ENCODE measurements at regions not wholly inside any gene's neighbourhood (a gene's known extent, or its start where the extent isn't known, plus 50 kb on each side); places are given as distances from the start of the nearest gene placed in this dataset.

DNA sequence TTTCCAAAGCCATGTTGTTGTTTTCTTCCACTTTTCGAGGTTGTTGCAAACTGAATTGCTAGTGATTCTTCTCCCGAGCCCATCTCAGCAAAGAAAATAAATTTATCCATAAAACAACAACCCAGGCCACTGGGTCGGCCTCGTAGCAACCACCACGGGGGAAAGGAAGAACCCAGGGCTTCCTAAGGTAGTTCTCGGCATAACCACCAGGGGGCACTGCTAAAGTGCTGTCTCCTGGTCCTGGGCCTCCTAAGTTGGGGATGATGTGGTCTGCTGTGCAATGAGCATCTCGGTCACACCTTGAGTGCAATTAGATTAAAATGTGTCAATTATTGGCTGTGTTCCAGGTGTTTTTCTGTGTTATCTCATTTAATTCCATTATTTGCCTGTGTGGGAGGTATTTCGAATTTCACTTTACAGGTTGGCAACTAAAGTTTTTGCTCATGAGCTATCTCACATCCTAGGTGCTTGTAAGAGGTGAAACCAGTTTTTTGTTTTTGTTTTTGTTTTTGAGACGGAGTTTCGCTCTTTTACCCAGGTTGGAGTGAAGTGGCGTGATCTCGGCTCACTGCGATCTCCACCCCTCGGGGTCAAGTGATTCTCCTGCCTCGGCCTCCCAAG, 102.8 kb upstream of the DAP start:
- peak; percentile 96 for TF ChIP-seq CTCF (IDR thresholded peaks at IDR 0.05; ENCODE audit: low read depth, low read length, poor library complexity, severe bottlenecking)
- TF ChIP-seq EZH2phosphoT487 (IDR thresholded peaks at IDR 0.05; ENCODE audit: borderline replicate concordance, low read length) = no peak
